RWPE2 (cell line): ENCODE measurements at regions not wholly inside any gene's neighbourhood (a gene's known extent, or its start where the extent isn't known, plus 50 kb on each side); places are given as distances from the start of the nearest gene placed in this dataset.

Experiments
- ATAC-seq: fragments of 200-7000 bp; cut with Tn5 transposase; 3 replicates; pipeline ENCODE4 v1.9.1; 2021; ENCODE audit warnings: low read depth
- DNase-seq: peaks from one replicate; pipeline ENCODE4 v3.0.0-alpha.2; 2020; ENCODE audit warnings: low spot score
- H3K27ac ChIP-seq: fragments of 450-650 bp; 2 replicates; pipeline ENCODE4 v1.5.1; 2017; ENCODE audit warnings: mild to moderate bottlenecking; ENCODE audit not compliant: poor library complexity, severe bottlenecking
- H3K27me3 ChIP-seq: fragments of 250-450 bp; sonication (Bioruptor Pico); 2 replicates; pipeline ENCODE4 v1.5.1; 2021; ENCODE audit warnings: mild to moderate bottlenecking, moderate library complexity; ENCODE audit not compliant: insufficient read depth, poor library complexity, severe bottlenecking
- H3K36me3 ChIP-seq: fragments of 250-450 bp; sonication (Bioruptor Pico); 2 replicates; pipeline ENCODE4 v1.5.1; 2020; ENCODE audit warnings: low read depth, mild to moderate bottlenecking, moderate library complexity
- H3K4me1 ChIP-seq: fragments of 250-450 bp; sonication (Bioruptor Pico); 2 replicates; pipeline ENCODE4 v1.5.1; 2021; ENCODE audit warnings: mild to moderate bottlenecking, moderate library complexity; ENCODE audit not compliant: insufficient read depth, poor library complexity, severe bottlenecking
- H3K4me3 ChIP-seq: fragments of 250-450 bp; sonication (Bioruptor Pico); 2 replicates; pipeline ENCODE4 v1.5.1; 2021; ENCODE audit warnings: mild to moderate bottlenecking, moderate library complexity; ENCODE audit not compliant: severe bottlenecking
- H3K9me3 ChIP-seq: fragments of 250-450 bp; sonication (Bioruptor Pico); 2 replicates; pipeline ENCODE4 v1.5.1; 2021; ENCODE audit warnings: mild to moderate bottlenecking, moderate library complexity; ENCODE audit not compliant: severe bottlenecking
- TF ChIP-seq, protein P1 (sequence below): fragments of 450-650 bp; IDR thresholded peaks from one replicate; pipeline ENCODE4 v1.5.1; 2017; ENCODE audit warnings: mild to moderate bottlenecking, moderate library complexity; ENCODE audit not compliant: poor library complexity, severe bottlenecking

DNA sequence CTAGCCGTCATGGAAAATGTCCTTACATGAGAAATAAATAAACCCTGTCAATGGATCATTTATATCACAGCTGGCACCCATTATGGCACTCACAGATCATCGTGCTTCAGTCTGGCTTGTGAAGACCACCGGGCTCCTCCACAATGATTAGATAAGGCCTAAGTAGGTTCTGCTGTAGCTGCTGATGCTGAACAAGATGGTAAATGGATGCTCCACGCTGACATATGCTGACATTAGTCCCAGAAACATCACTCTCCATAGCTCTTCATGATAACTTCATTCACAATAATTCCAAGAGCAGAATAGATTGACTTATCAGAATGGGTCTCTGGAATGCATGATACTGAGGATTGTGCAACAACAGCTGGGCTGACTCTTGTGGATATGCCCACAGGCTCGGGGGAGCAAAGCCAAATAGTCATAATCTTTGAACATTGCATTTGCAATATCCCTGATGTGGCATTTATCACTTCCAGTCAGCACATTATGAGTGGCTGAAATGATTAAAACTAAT is 63.8 kb upstream of the RXFP2 start:
- H3K4me1 ChIP-seq, result no peaks in the 10 kb centered on the region
- DNase-seq (no peak), ATAC-seq (no peak)
- H3K36me3 ChIP-seq, result no peaks in the 10 kb centered on the region
- no peak overlapping the region for H3K27ac ChIP-seq
- TF ChIP-seq, protein P1, sequence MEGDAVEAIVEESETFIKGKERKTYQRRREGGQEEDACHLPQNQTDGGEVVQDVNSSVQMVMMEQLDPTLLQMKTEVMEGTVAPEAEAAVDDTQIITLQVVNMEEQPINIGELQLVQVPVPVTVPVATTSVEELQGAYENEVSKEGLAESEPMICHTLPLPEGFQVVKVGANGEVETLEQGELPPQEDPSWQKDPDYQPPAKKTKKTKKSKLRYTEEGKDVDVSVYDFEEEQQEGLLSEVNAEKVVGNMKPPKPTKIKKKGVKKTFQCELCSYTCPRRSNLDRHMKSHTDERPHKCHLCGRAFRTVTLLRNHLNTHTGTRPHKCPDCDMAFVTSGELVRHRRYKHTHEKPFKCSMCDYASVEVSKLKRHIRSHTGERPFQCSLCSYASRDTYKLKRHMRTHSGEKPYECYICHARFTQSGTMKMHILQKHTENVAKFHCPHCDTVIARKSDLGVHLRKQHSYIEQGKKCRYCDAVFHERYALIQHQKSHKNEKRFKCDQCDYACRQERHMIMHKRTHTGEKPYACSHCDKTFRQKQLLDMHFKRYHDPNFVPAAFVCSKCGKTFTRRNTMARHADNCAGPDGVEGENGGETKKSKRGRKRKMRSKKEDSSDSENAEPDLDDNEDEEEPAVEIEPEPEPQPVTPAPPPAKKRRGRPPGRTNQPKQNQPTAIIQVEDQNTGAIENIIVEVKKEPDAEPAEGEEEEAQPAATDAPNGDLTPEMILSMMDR, result no peak
- H3K4me3 ChIP-seq, result no peak overlapping the region
- no peaks in the 10 kb centered on the region for H3K9me3 ChIP-seq
- no peaks in the 10 kb centered on the region for H3K27me3 ChIP-seq

DNA sequence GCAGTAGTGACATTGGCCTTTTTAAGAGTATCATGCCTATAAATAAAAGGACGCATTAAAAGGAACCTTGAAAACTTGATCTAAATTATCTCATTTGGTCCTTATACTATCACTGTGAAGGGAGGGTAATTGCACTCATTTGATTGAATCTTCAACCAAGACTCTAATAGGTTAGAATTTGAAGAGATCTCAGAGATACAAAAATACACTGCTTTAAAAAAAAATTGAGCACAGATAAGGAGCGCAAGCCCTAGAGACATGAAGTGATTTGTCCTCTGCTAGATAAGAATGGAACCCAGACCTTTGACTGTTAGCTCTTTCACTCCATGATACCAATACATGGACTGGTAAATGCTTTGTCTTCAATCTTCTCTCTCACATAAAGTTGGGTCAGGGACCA is 58.2 kb upstream of the RXFP2 start:
- no peak for DNase-seq
- Histone ChIP-seq H3K36me3 (no peaks in the 10 kb centered on the region), H3K4me3 (no peak overlapping the region), H3K4me1 (no peaks in the 10 kb centered on the region), H3K9me3 (no peaks in the 10 kb centered on the region), H3K27me3 (no peaks in the 10 kb centered on the region), H3K27ac (no peak overlapping the region)
- no peak for ATAC-seq
- TF ChIP-seq, protein P1, result no peak

DNA sequence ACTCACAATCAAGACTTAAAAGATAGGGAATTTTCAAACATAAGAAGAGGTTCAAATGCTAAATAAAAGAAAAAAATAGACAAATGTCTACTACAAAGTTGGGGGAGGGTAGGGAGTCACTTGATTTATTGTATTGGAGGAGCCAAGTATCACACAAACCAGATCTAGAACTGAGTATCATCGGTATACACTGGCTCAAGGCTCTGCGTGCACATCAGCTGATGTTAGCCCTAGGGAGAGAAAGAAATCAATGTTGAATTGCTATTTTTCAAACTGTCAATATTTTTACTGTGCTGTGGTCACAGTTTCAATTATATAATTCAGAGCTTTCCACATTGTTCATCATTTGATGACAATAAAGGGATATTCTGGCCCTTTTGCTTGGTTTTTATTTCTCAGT is 54.9 kb upstream of the RXFP2 start:
- TF ChIP-seq, protein P1, result no peak
- no peaks in the 10 kb centered on the region for H3K36me3 ChIP-seq
- peaks cover 4% of the 10 kb centered on the region for H3K27me3 ChIP-seq
- no peaks in the 10 kb centered on the region for H3K4me1 ChIP-seq
- DNase-seq (no peak), ATAC-seq (no peak)
- H3K27ac ChIP-seq, result no peak overlapping the region
- no peaks in the 10 kb centered on the region for H3K9me3 ChIP-seq
- H3K4me3 ChIP-seq, result no peak overlapping the region

DNA sequence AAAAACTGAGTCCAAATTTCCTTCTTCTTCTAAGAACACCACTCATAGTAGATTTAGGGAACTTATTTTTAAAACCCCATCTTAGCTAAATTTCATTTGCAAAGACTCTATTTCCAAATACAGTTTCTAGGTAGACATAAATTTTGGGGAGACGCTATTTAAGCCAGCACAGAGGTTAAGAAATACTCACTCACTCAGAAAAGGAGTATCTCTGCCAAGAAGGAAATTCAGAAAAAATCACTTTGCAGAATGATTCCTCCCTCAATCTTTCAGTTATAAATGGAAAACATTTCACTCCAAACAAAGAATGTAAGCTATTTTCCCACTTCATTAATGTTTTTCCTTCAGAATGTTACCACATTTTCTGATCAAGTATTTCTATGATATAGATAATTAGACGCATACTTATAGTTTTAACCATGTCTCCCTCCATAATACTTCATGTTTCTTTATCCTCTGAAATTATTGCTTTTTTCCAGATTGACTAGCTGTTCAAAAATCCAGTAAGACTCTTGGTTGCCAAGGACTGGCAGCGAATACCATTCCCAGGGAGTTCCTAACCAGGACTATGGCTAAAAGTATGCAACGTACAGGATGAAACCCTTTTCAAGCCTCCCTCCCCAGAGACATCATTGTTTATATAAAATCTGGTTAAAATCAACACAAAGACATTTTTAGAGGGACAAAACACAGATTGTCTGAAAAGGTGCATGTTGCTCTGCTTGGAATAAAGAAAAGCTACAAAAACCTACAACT is 52.5 kb upstream of the RXFP2 start:
- no peaks in the 10 kb centered on the region for H3K4me1 ChIP-seq
- H3K4me3 ChIP-seq, result no peak overlapping the region
- H3K9me3 ChIP-seq, result no peaks in the 10 kb centered on the region
- H3K27me3 ChIP-seq, result peaks cover 4% of the 10 kb centered on the region
- no peak for ATAC-seq
- H3K36me3 ChIP-seq, result no peaks in the 10 kb centered on the region
- TF ChIP-seq, protein P1, result no peak
- no peak overlapping the region for H3K27ac ChIP-seq
- DNase-seq, result no peak
